K562 (cell line): ENCODE measurements at regions not wholly inside any gene's neighbourhood (a gene's known extent, or its start where the extent isn't known, plus 50 kb on each side); places are given as distances from the start of the nearest gene placed in this dataset.

Experiments used
- KDM1A ChIP-seq, 2 experiments: fragments of 450-650 bp; IDR thresholded peaks; 2 replicates each; pipeline ENCODE4 v1.6.1; 2016; ENCODE audit warnings: mild to moderate bottlenecking in 2 of 2
- NCOR1 ChIP-seq: fragments of 450-650 bp; IDR thresholded peaks from 2 replicates; pipeline ENCODE4 v1.6.1; 2016; ENCODE audit warnings: mild to moderate bottlenecking, moderate library complexity
- NR0B1 ChIP-seq: fragments of 450-650 bp; IDR thresholded peaks from one replicate; pipeline ENCODE4 v1.6.1; 2018; ENCODE audit warnings: mild to moderate bottlenecking, moderate library complexity; ENCODE audit not compliant: partially characterized antibody
- SNIP1 ChIP-seq: fragments of 450-650 bp; IDR thresholded peaks from 2 replicates; pipeline ENCODE4 v1.7.1; 2017; ENCODE audit warnings: low read depth, mild to moderate bottlenecking
- ZNF239 ChIP-seq: fragments of 250-450 bp; sonication (Bioruptor Pico); IDR thresholded peaks from 2 replicates; pipeline ENCODE4 v1.4.0; 2020; ENCODE audit warnings: mild to moderate bottlenecking
- ZNF592 ChIP-seq: fragments of 450-650 bp; IDR thresholded peaks from 2 replicates; pipeline ENCODE4 v1.6.1; 2017; ENCODE audit warnings: antibody characterized with exemption, mild to moderate bottlenecking

GRCh38 chr18:26709897-26710296 is 155.6 kb downstream of the AQP4 start (continued):
- no peak for TF ChIP-seq ZNF592
- no peak for TF ChIP-seq KDM1A (IDR thresholded peaks at IDR 0.05)
- TF ChIP-seq NCOR1, result no peak
- TF ChIP-seq SNIP1, result no peak
- no peak for TF ChIP-seq ZNF239 (CRISPR knock-in tag)
- TF ChIP-seq NR0B1, result no peak
